ENCODE measurements at regions not wholly inside any gene's neighbourhood (a gene's known extent, or its start where the extent isn't known, plus 50 kb on each side); places are given as distances from the start of the nearest gene placed in this dataset.

GRCh38 chr5:94027145-94027544, 285.7 kb upstream of the POU5F2 start:
- no peaks in the 10 kb centered on the region for H3K4me1 ChIP-seq (ENCODE audit: control extremely low read depth in 1 of 4, control insufficient read depth in 4 of 4, insufficient read depth in 4 of 4, low read length in 3 of 4)
- CTCF ChIA-PET = no interaction called here
- DNase-seq = no peak
- peaks cover 0 to 1% (median 0%) of the 10 kb centered on the region in 5 experiments for H3K9me3 ChIP-seq (ENCODE audit: control extremely low read depth in 1 of 5, control insufficient read depth in 4 of 5, insufficient read depth in 2 of 5, low read depth in 1 of 5, low read length in 4 of 5)
- H3K27ac ChIP-seq (ENCODE audit: insufficient read depth in 1 of 2, low read depth in 1 of 2, low read length in 2 of 2, poor library complexity in 1 of 2, severe bottlenecking in 2 of 2) = no peak overlapping the region
- no peak overlapping the region for H3K4me3 ChIP-seq (ENCODE audit: control insufficient read depth in 1 of 7, extremely low read depth in 1 of 7, insufficient read depth in 4 of 7, low read depth in 2 of 7, low read length in 6 of 7)
- WGBS (ENCODE audit: insufficient coverage) = no CpG with 5 or more reads among the region's 1 CpG
- H3K27me3 ChIP-seq (replicated peaks in 2 of 5; ENCODE audit: control insufficient read depth in 4 of 5, insufficient read depth in 5 of 5, low read length in 4 of 5) = no peaks in the 10 kb centered on the region
- POLR2A ChIA-PET = no interaction called here
- H3K36me3 ChIP-seq (ENCODE audit: control insufficient read depth in 4 of 4, insufficient read depth in 4 of 4, low read length in 3 of 4) = peaks cover 0 to 7% (median 4%) of the 10 kb centered on the region in 4 experiments

- Histone ChIP-seq H3K4me3 (ENCODE audit: control insufficient read depth in 1 of 7, extremely low read depth in 1 of 7, insufficient read depth in 4 of 7, low read depth in 2 of 7, low read length in 6 of 7) (no peak overlapping the region), H3K9me3 (ENCODE audit: control extremely low read depth in 1 of 5, control insufficient read depth in 4 of 5, insufficient read depth in 2 of 5, low read depth in 1 of 5, low read length in 4 of 5) (peaks cover 0 to 2% (median 0%) of the 10 kb centered on the region in 5 experiments), H3K27ac (ENCODE audit: insufficient read depth in 1 of 2, low read depth in 1 of 2, low read length in 2 of 2, poor library complexity in 1 of 2, severe bottlenecking in 2 of 2) (no peak overlapping the region), H3K27me3 (replicated peaks in 2 of 5; ENCODE audit: control insufficient read depth in 4 of 5, insufficient read depth in 5 of 5, low read length in 4 of 5) (no peaks in the 10 kb centered on the region), H3K36me3 (ENCODE audit: control insufficient read depth in 4 of 4, insufficient read depth in 4 of 4, low read length in 3 of 4) (peaks cover 2 to 10% (median 7%) of the 10 kb centered on the region in 4 experiments), H3K4me1 (ENCODE audit: control extremely low read depth in 1 of 4, control insufficient read depth in 4 of 4, insufficient read depth in 4 of 4, low read length in 3 of 4) (no peaks in the 10 kb centered on the region)
- WGBS (ENCODE audit: insufficient coverage) = 97% methylated on average over 8 of the region's 10 CpGs
- ChIA-PET POLR2A (no interaction called here), CTCF (no interaction called here)
- no peak for DNase-seq
Measured at GRCh38 chr5:94025788-94026473, 284.5 kb upstream of the POU5F2 start.

GRCh38 chr5:94024620-94025019, 283.2 kb upstream of the POU5F2 start:
- H3K4me1 ChIP-seq (ENCODE audit: control extremely low read depth in 1 of 4, control insufficient read depth in 4 of 4, insufficient read depth in 4 of 4, low read length in 3 of 4) = no peaks in the 10 kb centered on the region
- WGBS (ENCODE audit: insufficient coverage) = 100% methylated on average over 1 of the region's 1 CpG
- ChIA-PET CTCF (interaction anchor here (1.5 kb wide), 1 partner anchor 43 kb away, joined by 3 read pairs; no protein-coding TSS in a partner anchor), POLR2A (no interaction called here)
- H3K9me3 ChIP-seq (ENCODE audit: control extremely low read depth in 1 of 5, control insufficient read depth in 4 of 5, insufficient read depth in 2 of 5, low read depth in 1 of 5, low read length in 4 of 5) = peaks cover 0 to 8% (median 2%) of the 10 kb centered on the region in 5 experiments
- no peak overlapping the region for H3K4me3 ChIP-seq (ENCODE audit: control insufficient read depth in 1 of 7, extremely low read depth in 1 of 7, insufficient read depth in 4 of 7, low read depth in 2 of 7, low read length in 6 of 7)
- DNase-seq = no peak
- H3K27me3 ChIP-seq (replicated peaks in 2 of 5; ENCODE audit: control insufficient read depth in 4 of 5, insufficient read depth in 5 of 5, low read length in 4 of 5) = no peaks in the 10 kb centered on the region
- peaks cover 4 to 12% (median 8%) of the 10 kb centered on the region in 4 experiments for H3K36me3 ChIP-seq (ENCODE audit: control insufficient read depth in 4 of 4, insufficient read depth in 4 of 4, low read length in 3 of 4)
- no peak overlapping the region for H3K27ac ChIP-seq (ENCODE audit: insufficient read depth in 1 of 2, low read depth in 1 of 2, low read length in 2 of 2, poor library complexity in 1 of 2, severe bottlenecking in 2 of 2)

GRCh38 chr5:94024101-94024500, 282.7 kb upstream of the POU5F2 start:
- no peak overlapping the region for H3K27ac ChIP-seq (ENCODE audit: insufficient read depth in 1 of 2, low read depth in 1 of 2, low read length in 2 of 2, poor library complexity in 1 of 2, severe bottlenecking in 2 of 2)
- no peaks in the 10 kb centered on the region for H3K27me3 ChIP-seq (replicated peaks in 2 of 5; ENCODE audit: control insufficient read depth in 4 of 5, insufficient read depth in 5 of 5, low read length in 4 of 5)
- CTCF ChIA-PET = interaction anchor here (1.5 kb wide), 1 partner anchor 44 kb away, joined by 3 read pairs; no protein-coding TSS in a partner anchor
- no CpG with 5 or more reads among the region's 1 CpG for WGBS (ENCODE audit: insufficient coverage)
- POLR2A ChIA-PET = no interaction called here
- no peak overlapping the region for H3K4me3 ChIP-seq (ENCODE audit: control insufficient read depth in 1 of 7, extremely low read depth in 1 of 7, insufficient read depth in 4 of 7, low read depth in 2 of 7, low read length in 6 of 7)
- peaks cover 4 to 15% (median 8%) of the 10 kb centered on the region in 4 experiments for H3K36me3 ChIP-seq (ENCODE audit: control insufficient read depth in 4 of 4, insufficient read depth in 4 of 4, low read length in 3 of 4)
- peaks cover 0 to 8% (median 2%) of the 10 kb centered on the region in 5 experiments for H3K9me3 ChIP-seq (ENCODE audit: control extremely low read depth in 1 of 5, control insufficient read depth in 4 of 5, insufficient read depth in 2 of 5, low read depth in 1 of 5, low read length in 4 of 5)
- no peak for DNase-seq
- H3K4me1 ChIP-seq (ENCODE audit: control extremely low read depth in 1 of 4, control insufficient read depth in 4 of 4, insufficient read depth in 4 of 4, low read length in 3 of 4) = no peaks in the 10 kb centered on the region

GRCh38 chr5:94021246-94021645, 279.8 kb upstream of the POU5F2 start:
- Histone ChIP-seq H3K4me3 (ENCODE audit: control insufficient read depth in 1 of 7, extremely low read depth in 1 of 7, insufficient read depth in 4 of 7, low read depth in 2 of 7, low read length in 6 of 7) (no peak overlapping the region), H3K27ac (ENCODE audit: insufficient read depth in 1 of 2, low read depth in 1 of 2, low read length in 2 of 2, poor library complexity in 1 of 2, severe bottlenecking in 2 of 2) (no peak overlapping the region), H3K36me3 (ENCODE audit: control insufficient read depth in 4 of 4, insufficient read depth in 4 of 4, low read length in 3 of 4) (peaks cover 6 to 33% (median 13%) of the 10 kb centered on the region in 4 experiments), H3K27me3 (replicated peaks in 2 of 5; ENCODE audit: control insufficient read depth in 4 of 5, insufficient read depth in 5 of 5, low read length in 4 of 5) (no peaks in the 10 kb centered on the region), H3K9me3 (ENCODE audit: control extremely low read depth in 1 of 5, control insufficient read depth in 4 of 5, insufficient read depth in 2 of 5, low read depth in 1 of 5, low read length in 4 of 5) (peaks cover 0 to 23% (median 7%) of the 10 kb centered on the region in 5 experiments), H3K4me1 (ENCODE audit: control extremely low read depth in 1 of 4, control insufficient read depth in 4 of 4, insufficient read depth in 4 of 4, low read length in 3 of 4) (no peaks in the 10 kb centered on the region)
- ChIA-PET CTCF (no interaction called here), POLR2A (no interaction called here)
- DNase-seq = peak in 1 of 3 donors; percentile 11
- 100% methylated on average over 2 of the region's 2 CpGs for WGBS (ENCODE audit: insufficient coverage)

- Histone ChIP-seq H3K27ac (ENCODE audit: insufficient read depth in 1 of 2, low read depth in 1 of 2, low read length in 2 of 2, poor library complexity in 1 of 2, severe bottlenecking in 2 of 2) (no peak overlapping the region), H3K27me3 (replicated peaks in 2 of 5; ENCODE audit: control insufficient read depth in 4 of 5, insufficient read depth in 5 of 5, low read length in 4 of 5) (no peaks in the 10 kb centered on the region), H3K9me3 (ENCODE audit: control extremely low read depth in 1 of 5, control insufficient read depth in 4 of 5, insufficient read depth in 2 of 5, low read depth in 1 of 5, low read length in 4 of 5) (peaks cover 2 to 45% (median 12%) of the 10 kb centered on the region in 5 experiments), H3K36me3 (ENCODE audit: control insufficient read depth in 4 of 4, insufficient read depth in 4 of 4, low read length in 3 of 4) (peaks cover 5 to 52% (median 16%) of the 10 kb centered on the region in 4 experiments), H3K4me1 (ENCODE audit: control extremely low read depth in 1 of 4, control insufficient read depth in 4 of 4, insufficient read depth in 4 of 4, low read length in 3 of 4) (no peaks in the 10 kb centered on the region), H3K4me3 (ENCODE audit: control insufficient read depth in 1 of 7, extremely low read depth in 1 of 7, insufficient read depth in 4 of 7, low read depth in 2 of 7, low read length in 6 of 7) (no peak overlapping the region)
- CTCF ChIA-PET = no interaction called here
- POLR2A ChIA-PET = no interaction called here
- no peak for DNase-seq
- 90% methylated on average over 2 of the region's 2 CpGs for WGBS (ENCODE audit: insufficient coverage)
Measured at GRCh38 chr5:94017579-94017978, 276.2 kb upstream of the POU5F2 start.

GRCh38 chr5:94010814-94011213, 269.4 kb upstream of the POU5F2 start:
- POLR2A ChIA-PET = no interaction called here
- H3K36me3 ChIP-seq (ENCODE audit: control insufficient read depth in 4 of 4, insufficient read depth in 4 of 4, low read length in 3 of 4) = peaks cover 3 to 20% (median 5%) of the 10 kb centered on the region in 4 experiments

More at GRCh38 chr5:94010814-94011213, 269.4 kb upstream of the POU5F2 start:
- Histone ChIP-seq H3K4me1 (ENCODE audit: control extremely low read depth in 1 of 4, control insufficient read depth in 4 of 4, insufficient read depth in 4 of 4, low read length in 3 of 4) (no peaks in the 10 kb centered on the region), H3K4me3 (ENCODE audit: control insufficient read depth in 1 of 7, extremely low read depth in 1 of 7, insufficient read depth in 4 of 7, low read depth in 2 of 7, low read length in 6 of 7) (no peak overlapping the region), H3K27ac (ENCODE audit: insufficient read depth in 1 of 2, low read depth in 1 of 2, low read length in 2 of 2, poor library complexity in 1 of 2, severe bottlenecking in 2 of 2) (no peak overlapping the region), H3K27me3 (replicated peaks in 2 of 5; ENCODE audit: control insufficient read depth in 4 of 5, insufficient read depth in 5 of 5, low read length in 4 of 5) (no peaks in the 10 kb centered on the region), H3K9me3 (ENCODE audit: control extremely low read depth in 1 of 5, control insufficient read depth in 4 of 5, insufficient read depth in 2 of 5, low read depth in 1 of 5, low read length in 4 of 5) (peaks cover 2 to 19% (median 5%) of the 10 kb centered on the region in 5 experiments)
- no peak for DNase-seq
- CTCF ChIA-PET = no interaction called here
- 100% methylated on average over 1 of the region's 1 CpG for WGBS (ENCODE audit: insufficient coverage)

Data from common myeloid progenitor, CD34-positive (primary cell).